HUES64 (cell line): ENCODE measurements at regions not wholly inside any gene's neighbourhood (a gene's known extent, or its start where the extent isn't known, plus 50 kb on each side); places are given as distances from the start of the nearest gene placed in this dataset.
A peak's percentile ranks its signal among the peaks of the same experiment; 100 is the strongest.

Experiments
- H3K27ac ChIP-seq: 2 replicates; pipeline ENCODE4 v1.7.0; 2013; ENCODE audit warnings: low read depth, low read length, inconsistent platforms
- H3K27me3 ChIP-seq: 2 replicates; pipeline ENCODE4 v1.6.1; 2013; ENCODE audit warnings: mild to moderate bottlenecking, low read length; ENCODE audit not compliant: insufficient read depth
- H3K36me3 ChIP-seq: 2 replicates; pipeline ENCODE4 v1.6.1; 2013; ENCODE audit warnings: mild to moderate bottlenecking, low read length; ENCODE audit not compliant: insufficient read depth
- H3K4me1 ChIP-seq: 2 replicates; pipeline ENCODE4 v1.6.1; 2013; ENCODE audit warnings: mild to moderate bottlenecking, low read length, moderate library complexity; ENCODE audit not compliant: insufficient read depth
- H3K4me3 ChIP-seq: 2 replicates; pipeline ENCODE4 v1.5.1; 2013; ENCODE audit warnings: mild to moderate bottlenecking, low read length, moderate library complexity
- H3K9ac ChIP-seq: 2 replicates; pipeline ENCODE4 v1.6.1; 2013; ENCODE audit warnings: mild to moderate bottlenecking, low read depth, low read length
- H3K9me3 ChIP-seq: 2 replicates; pipeline ENCODE4 v1.6.1; 2013; ENCODE audit warnings: low read depth, low read length; ENCODE audit not compliant: insufficient read depth
- WGBS: fragments of 150-250, 120-280 bp; methylation state at CpG from one replicate; pipeline ENCODE4 v1.1.7; 2013; ENCODE audit warnings: missing lambda C conversion rate; 5-methylcytosine and 5-hydroxymethylcytosine counted together

DNA sequence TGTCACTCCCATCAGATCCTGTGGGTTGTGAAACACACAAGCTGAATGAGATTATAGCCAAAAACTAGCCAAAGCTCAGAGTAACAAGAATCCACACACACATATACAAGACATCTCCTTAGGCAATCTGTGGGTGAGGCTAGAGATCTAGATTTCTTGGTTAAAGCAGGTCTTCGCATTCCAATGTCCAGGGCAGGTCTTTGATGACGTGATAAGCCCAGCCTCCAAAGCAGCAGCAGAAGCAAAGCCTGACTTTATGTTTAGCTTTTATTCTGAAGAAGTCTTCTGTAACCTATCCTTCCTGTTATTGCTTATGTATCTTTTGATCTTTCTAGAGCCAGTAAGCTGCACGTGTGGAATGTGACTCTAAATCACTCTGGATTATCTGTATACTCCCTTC, 199.1 kb upstream of the SLC30A5 start:
- no peaks in the 10 kb centered on the region for H3K9me3 ChIP-seq
- H3K27me3 ChIP-seq: no peaks in the 10 kb centered on the region
- 83% methylated on average over 3 of the region's 3 CpGs for WGBS
- H3K27ac ChIP-seq: no peak overlapping the region
- no peaks in the 10 kb centered on the region for H3K36me3 ChIP-seq
- H3K4me3 ChIP-seq: no peak overlapping the region
- H3K4me1 ChIP-seq: peaks cover 12% of the 10 kb centered on the region
- no peak overlapping the region for H3K9ac ChIP-seq

DNA sequence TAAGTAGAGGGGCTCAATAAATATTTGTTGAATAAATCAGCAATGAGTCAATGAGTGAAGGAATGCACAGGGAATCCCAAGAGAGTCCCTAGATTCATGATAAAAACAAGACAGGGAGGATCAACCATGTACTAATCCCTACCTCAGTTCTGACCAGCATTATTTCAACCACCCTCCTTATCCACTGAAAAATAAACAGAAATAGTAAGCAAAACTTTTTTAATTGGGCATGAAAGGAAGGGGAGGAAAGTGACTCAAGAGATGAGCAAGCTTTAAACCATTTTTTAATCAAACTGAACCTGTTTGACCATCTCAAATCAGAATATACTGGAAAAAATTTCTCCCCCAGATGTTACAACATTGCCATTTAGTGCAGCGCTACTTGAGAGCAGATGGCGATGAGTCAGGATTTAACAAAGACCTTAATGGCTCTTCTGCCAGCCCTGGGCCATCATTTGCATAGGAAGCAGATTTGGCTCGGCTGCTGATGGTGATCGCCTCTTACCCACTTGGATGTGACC, 194.8 kb upstream of the SLC30A5 start:
- peak overlapping the region; percentile 7; the same call in 1 of the 2 replicates for H3K9ac ChIP-seq
- H3K4me3 ChIP-seq: no peak overlapping the region
- peak overlapping the region; percentile 53; the same call in 1 of the 2 replicates for H3K27ac ChIP-seq
- H3K27me3 ChIP-seq: no peaks in the 10 kb centered on the region
- peaks cover 20% of the 10 kb centered on the region for H3K4me1 ChIP-seq
- WGBS: 39% methylated on average over 4 of the region's 4 CpGs
- H3K9me3 ChIP-seq: no peaks in the 10 kb centered on the region
- no peaks in the 10 kb centered on the region for H3K36me3 ChIP-seq

DNA sequence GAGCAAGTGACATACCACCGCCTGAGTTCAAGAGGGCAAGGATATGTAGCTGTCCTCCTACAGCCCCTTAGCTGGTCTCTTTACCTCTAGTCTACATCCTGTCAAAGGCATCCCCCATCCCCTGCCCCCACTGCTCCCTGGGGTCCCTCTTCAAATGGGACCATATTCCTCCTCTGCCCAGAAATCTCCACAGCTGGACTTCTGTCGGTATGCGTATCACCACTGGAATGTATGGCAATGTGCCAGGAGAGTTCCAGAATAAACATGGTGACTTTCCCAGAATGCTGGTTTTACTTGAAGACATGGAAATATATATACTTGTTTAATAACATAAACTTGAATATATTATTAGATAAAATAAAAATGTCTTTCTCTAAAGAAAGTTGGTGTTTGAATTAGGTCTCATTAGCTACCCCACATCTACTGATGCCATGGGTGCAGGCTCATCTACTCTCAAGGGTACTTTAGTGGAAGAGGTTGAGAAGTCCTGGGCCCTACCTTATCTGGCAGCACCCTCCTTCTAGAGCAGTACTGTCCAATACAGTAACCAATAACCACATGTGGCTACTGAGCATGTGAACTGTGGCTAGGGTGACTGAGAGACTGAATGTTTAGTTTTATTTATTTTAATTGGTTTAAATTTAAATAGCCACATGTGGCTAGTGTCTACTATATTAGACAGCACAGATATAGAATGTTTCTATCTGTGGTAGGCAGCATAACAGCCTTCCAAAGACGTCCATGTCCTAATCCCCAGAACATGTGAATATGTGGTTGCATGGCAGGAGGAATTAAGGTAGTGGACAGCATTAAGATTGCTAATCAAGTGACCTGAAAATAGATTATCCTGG, 181.7 kb upstream of the SLC30A5 start:
- Histone ChIP-seq H3K27me3 (no peaks in the 10 kb centered on the region), H3K9ac (no peak overlapping the region), H3K4me3 (no peak overlapping the region), H3K4me1 (no peaks in the 10 kb centered on the region; the same call in 1 of the 2 replicates), H3K9me3 (0 out of 2 replicates have a peak, but pooled peaks cover 3% of the 10 kb centered on the region), H3K27ac (no peak overlapping the region), H3K36me3 (no peaks in the 10 kb centered on the region)
- WGBS: 97% methylated on average over 4 of the region's 4 CpGs

DNA sequence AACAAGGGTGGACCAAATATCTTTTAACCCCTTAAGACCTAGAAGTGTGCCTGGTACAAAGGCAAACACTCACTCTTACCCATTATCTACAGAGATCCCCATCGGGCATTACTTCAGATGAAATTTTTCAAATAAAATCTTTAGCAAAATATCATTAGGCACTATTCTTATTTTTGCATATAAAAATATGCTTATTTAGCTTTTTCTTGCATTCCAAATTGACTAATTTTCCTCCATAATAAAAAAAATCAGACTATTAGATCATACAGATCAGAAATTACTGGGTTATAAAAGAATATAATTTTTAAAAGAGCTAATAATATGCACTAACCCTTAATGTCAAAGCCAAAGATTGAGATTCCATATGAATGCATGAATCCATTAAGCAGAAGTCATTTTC, 178.7 kb upstream of the SLC30A5 start:
- no peak overlapping the region for H3K9ac ChIP-seq
- H3K4me1 ChIP-seq: no peaks in the 10 kb centered on the region; the same call in 1 of the 2 replicates
- no peaks in the 10 kb centered on the region for H3K27me3 ChIP-seq
- no peaks in the 10 kb centered on the region; the same call in 1 of the 2 replicates for H3K36me3 ChIP-seq
- no peak overlapping the region for H3K4me3 ChIP-seq
- H3K27ac ChIP-seq: no peak overlapping the region
- WGBS: 100% methylated on average over 1 of the region's 1 CpG
- H3K9me3 ChIP-seq: peaks cover 18% of the 10 kb centered on the region

DNA sequence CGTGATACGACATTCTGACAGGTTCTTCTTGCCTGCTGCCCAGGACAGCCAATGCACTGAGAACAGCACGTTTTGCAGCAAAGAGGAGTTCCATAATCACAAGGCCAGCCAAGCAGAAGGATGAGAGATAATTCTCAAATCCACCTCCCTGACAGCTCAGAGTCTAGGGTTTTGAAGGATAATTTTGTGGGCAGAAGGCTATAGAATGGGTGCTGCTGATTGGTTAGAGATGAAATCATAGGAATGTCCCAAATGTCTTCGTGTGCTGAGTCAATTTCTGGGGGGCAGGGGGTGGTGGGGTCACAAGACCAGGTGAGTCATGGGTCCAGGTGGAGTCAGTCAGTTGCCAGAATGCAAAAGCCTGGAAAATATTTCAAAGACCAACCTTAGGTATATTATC, 175.5 kb upstream of the SLC30A5 start:
- no peak overlapping the region for H3K27ac ChIP-seq
- no peak overlapping the region for H3K4me3 ChIP-seq
- H3K9ac ChIP-seq: no peak overlapping the region
- no peaks in the 10 kb centered on the region; the same call in 1 of the 2 replicates for H3K36me3 ChIP-seq
- H3K4me1 ChIP-seq: peaks cover 12% of the 10 kb centered on the region
- H3K9me3 ChIP-seq: peaks cover 27% of the 10 kb centered on the region
- WGBS: 93% methylated on average over 4 of the region's 4 CpGs
- H3K27me3 ChIP-seq: no peaks in the 10 kb centered on the region

DNA sequence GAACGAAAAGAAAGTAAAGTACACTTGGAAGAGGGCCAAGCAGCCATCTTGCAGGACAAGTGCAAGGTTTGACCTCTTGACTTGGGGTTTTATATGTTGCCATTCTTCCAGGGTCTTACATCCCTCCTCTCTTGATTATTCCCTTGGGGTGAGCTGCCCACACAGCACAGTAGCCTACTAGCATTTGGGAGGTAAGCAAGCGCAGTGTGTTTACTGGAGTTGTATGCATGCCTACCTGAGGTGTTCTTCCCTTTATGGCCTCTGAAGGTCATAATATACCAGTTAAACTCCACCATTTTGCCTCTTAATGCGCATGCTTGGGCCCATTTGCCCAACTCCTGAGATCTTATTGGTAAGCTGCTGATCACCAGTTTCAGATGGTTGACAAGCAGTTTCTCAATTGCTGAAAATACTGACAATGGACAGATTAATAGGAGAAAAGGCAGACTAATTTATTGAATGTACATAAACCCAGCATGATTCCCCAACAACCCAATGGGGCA, 173.8 kb upstream of the SLC30A5 start:
- WGBS: 84% methylated on average over 3 of the region's 3 CpGs
- H3K4me1 ChIP-seq: peaks cover 30% of the 10 kb centered on the region
- no peaks in the 10 kb centered on the region for H3K27me3 ChIP-seq
- H3K9me3 ChIP-seq: peaks cover 27% of the 10 kb centered on the region
- H3K36me3 ChIP-seq: no peaks in the 10 kb centered on the region; the same call in 1 of the 2 replicates
- no peak overlapping the region for H3K9ac ChIP-seq
- no peak overlapping the region for H3K27ac ChIP-seq
- H3K4me3 ChIP-seq: no peak overlapping the region

DNA sequence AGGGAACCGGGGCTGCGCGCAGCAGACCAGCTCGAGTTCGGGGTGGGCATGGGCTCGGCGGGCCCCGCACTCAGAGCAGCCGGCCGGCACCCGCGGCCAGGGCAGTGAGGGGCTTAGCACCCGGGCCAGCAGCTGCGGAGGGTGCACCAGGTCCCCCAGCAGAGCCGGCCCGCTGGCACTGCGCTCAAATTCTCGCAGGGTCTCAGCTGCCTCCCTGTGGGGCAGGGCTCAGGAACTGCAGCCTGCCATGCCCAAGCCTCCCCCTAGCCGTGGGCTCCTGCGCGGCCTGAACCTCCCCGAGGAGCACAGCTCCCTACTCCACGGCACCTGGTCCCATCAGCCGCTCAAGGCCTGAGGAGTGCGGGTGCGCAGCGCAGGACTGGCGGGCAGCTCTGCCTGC, 172.9 kb upstream of the SLC30A5 start:
- Histone ChIP-seq H3K36me3 (no peaks in the 10 kb centered on the region; the same call in 1 of the 2 replicates), H3K27ac (peak overlapping the region; percentile 90; the same call in 1 of the 2 replicates), H3K4me3 (no peak overlapping the region), H3K9ac (no peak overlapping the region), H3K27me3 (no peaks in the 10 kb centered on the region), H3K4me1 (peaks cover 32% of the 10 kb centered on the region), H3K9me3 (peaks cover 27% of the 10 kb centered on the region)
- 94% methylated on average over 28 of the region's 28 CpGs for WGBS

DNA sequence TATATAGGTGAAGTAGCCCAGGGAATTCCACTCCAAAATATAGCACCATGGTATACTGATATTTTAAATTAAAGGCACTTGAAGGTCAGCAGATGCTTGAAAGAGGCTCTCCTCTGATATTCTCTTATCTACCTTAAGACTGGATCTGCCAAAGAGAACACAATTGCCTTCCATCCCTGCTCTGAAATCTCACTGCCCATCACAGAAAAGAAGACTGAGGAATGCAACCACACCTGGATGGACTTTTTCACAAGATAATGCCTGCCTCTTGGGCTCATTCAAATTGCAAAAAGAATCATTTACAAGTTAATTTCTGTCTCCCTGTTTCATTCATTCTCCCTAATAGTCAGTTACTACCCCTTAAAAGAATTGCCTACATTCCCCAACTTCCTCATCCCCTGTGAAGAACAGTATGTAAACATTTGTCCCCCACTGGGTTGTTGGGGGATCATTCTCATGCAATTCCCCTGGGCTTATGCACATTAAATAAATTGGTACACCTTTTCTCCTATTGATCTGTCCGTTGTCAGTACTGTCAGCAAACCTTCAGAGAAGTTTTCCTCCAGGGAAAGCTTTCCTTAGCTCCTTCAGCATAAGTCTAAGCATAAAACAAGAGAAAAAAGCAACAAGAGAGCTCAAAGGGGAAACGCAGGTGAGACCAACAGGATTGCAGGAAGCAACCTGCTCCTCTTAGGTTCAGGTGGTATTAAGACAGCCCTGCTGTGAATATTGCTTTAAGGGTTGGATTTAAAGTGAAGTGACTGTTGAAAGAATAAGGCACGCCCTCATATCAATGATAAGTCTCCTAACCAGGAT, 171.4 kb upstream of the SLC30A5 start:
- WGBS: 34% methylated on average over 3 of the region's 3 CpGs
- Histone ChIP-seq H3K9me3 (peaks cover 24% of the 10 kb centered on the region), H3K27ac (peak overlapping the region; percentile 93), H3K4me1 (peaks cover 32% of the 10 kb centered on the region), H3K9ac (peak overlapping the region; percentile 33; the same call in 1 of the 2 replicates), H3K4me3 (no peak overlapping the region), H3K36me3 (no peaks in the 10 kb centered on the region; the same call in 1 of the 2 replicates), H3K27me3 (no peaks in the 10 kb centered on the region)

DNA sequence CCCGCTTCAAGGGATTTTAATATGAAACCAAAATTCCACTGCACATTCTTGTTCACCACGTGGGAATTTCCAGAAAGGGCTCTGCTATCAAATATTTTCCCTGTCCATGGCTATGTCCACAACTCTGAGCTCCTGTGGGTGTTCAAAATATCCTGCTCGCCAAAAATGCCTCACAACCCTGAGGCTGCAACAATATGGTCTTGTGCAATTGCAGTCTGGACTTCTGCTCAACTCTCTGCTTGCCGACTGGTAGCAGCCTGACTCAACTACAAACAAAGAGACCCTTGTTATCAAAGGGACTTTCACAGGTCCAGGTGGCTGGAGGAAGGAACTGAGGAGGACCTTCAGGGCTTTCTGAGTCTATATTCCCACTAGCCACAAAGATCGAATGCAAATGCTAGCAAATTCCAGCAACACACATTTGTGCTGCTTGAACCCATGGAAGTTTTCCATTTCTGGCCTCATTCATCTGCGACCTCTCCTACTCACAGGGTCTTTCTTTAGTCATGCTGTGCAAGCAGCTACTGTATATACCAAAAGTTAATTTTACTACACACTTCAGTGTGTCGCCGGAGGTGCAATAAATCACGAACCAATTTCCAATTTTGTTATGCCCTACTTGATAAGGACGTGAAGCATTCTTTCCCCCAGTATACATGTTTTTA, 169.2 kb upstream of the SLC30A5 start:
- H3K36me3 ChIP-seq: no peaks in the 10 kb centered on the region; the same call in 1 of the 2 replicates
- 0 out of 2 replicates have a peak overlapping the region, but pooled peaks have one; percentile 18 for H3K9ac ChIP-seq
- no peaks in the 10 kb centered on the region for H3K27me3 ChIP-seq
- H3K27ac ChIP-seq: peak overlapping the region; percentile 93; the same call in 1 of the 2 replicates
- 91% methylated on average over 10 of the region's 10 CpGs for WGBS
- H3K4me3 ChIP-seq: no peak overlapping the region
- H3K9me3 ChIP-seq: peaks cover 18% of the 10 kb centered on the region
- H3K4me1 ChIP-seq: peaks cover 32% of the 10 kb centered on the region

DNA sequence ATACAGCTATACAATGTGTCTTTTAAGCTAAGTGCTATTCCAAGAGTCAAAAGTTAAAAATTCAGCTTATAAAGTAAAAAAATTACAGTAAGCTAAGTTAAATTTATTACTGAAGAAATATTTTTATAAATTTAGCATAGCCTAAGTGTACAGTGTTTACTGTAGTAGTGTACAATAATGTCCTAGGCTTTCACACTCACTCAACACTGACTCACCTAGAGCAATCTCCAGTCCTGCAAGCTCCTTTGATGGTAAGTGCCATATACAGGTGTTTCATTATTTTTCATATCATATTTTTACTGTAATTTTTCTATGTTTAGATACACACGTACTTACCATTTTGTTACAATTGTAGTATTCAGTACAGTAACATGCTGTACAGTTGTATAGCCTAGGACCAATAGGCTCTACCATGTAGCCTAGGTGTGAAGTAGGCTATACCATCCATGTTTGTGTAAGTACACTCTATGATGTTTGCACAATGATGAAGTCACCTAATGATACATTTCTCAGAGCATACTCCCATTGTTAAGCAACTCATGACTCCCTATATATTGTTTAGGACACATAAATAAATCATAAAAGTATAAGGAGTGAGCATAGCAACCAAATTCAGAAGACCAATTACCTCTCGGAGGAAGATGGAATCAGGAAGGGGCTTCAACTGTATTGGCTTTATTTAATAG, 165.1 kb upstream of the SLC30A5 start:
- Histone ChIP-seq H3K4me3 (no peak overlapping the region), H3K36me3 (no peaks in the 10 kb centered on the region), H3K27me3 (no peaks in the 10 kb centered on the region), H3K27ac (no peak overlapping the region), H3K9ac (no peak overlapping the region), H3K4me1 (peaks cover 15% of the 10 kb centered on the region), H3K9me3 (peaks cover 43% of the 10 kb centered on the region)
- WGBS: 100% methylated on average over 1 of the region's 2 CpGs
